GM23248 (cell line): ENCODE measurements at regions not wholly inside any gene's neighbourhood (a gene's known extent, or its start where the extent isn't known, plus 50 kb on each side); places are given as distances from the start of the nearest gene placed in this dataset.

Source experiments
- EZH2 ChIP-seq: fragments of 200-600 bp; sonication (generic); IDR thresholded peaks from 2 replicates; pipeline ENCODE4 v1.6.1; 2018; ENCODE audit warnings: antibody characterized with exemption, mild to moderate bottlenecking; ENCODE audit not compliant: insufficient read depth, poor library complexity, severe bottlenecking
- EZH2phosphoT487 ChIP-seq: fragments of 200-600 bp; sonication (generic); IDR thresholded peaks from 2 replicates; pipeline ENCODE4 v1.6.1; 2018; ENCODE audit warnings: antibody characterized with exemption, moderate library complexity, mild to moderate bottlenecking, low read depth; ENCODE audit not compliant: insufficient read depth

- no peak for TF ChIP-seq EZH2
- TF ChIP-seq EZH2phosphoT487, result no peak
Measured at GRCh38 chr12:5236022-5236640, 192.5 kb downstream of the KCNA5 start.
